Endothelial cell of umbilical vein (primary cell): ENCODE measurements at regions not wholly inside any gene's neighbourhood (a gene's known extent, or its start where the extent isn't known, plus 50 kb on each side); places are given as distances from the start of the nearest gene placed in this dataset.

ENCODE experiments used
- BruUV-seq: library from RNA; stranded (reverse); fragments of 400-500 nt; replicated peaks from 2 replicates; lab custom pipeline; 2021; lab: Mats Ljungman, UMichigan
- CTCF ChIA-PET: fragments of 300-600, 350-600 bp; sonication (Branson Sonifier 250); formaldehyde crosslinking; loops from one replicate; lab custom pipeline; 2021; ENCODE audit warnings: antibody characterized with exemption, inconsistent platforms; lab: Charles Lee
- POLR2A ChIA-PET: fragments of 300-600, 350-600 bp; sonication (Branson Sonifier 250); formaldehyde crosslinking; loops from one replicate; lab custom pipeline; 2021; ENCODE audit warnings: antibody characterized with exemption, inconsistent platforms; lab: Charles Lee
- DNase-seq: peaks from one replicate; pipeline ENCODE4 v3.0.0-alpha.2; 2011; ENCODE audit warnings: low read depth, low spot score
- FAIRE-seq: peaks from 2 replicates; lab custom pipeline; 2011; peaks lifted over from hg19 to GRCh38; lab: Jason Lieb, UNC
- H2AFZ ChIP-seq: 2 replicates; pipeline ENCODE4 v1.6.0; 2012; ENCODE audit warnings: low read depth, low read length, control low read depth, inconsistent platforms
- H3K27ac ChIP-seq: 2 replicates; pipeline ENCODE4 v1.5.1; 2011; ENCODE audit warnings: low read depth, mild to moderate bottlenecking, control low read depth, low read length, moderate library complexity; ENCODE audit not compliant: insufficient read depth
- H3K27me3 ChIP-seq, 2 experiments: 2 replicates each; pipeline versions ENCODE4 v1.6.0 to v1.6.1; 2011; ENCODE audit warnings: low read length in 2 of 2, mixed read lengths in 1 of 2; ENCODE audit not compliant: control insufficient read depth in 2 of 2, insufficient read depth in 2 of 2
- H3K36me3 ChIP-seq, 2 experiments: 2 replicates in 1 of 2; 3 replicates in 1 of 2; pipeline ENCODE4 v1.5.1; 2011; ENCODE audit warnings: low read length in 2 of 2, mild to moderate bottlenecking in 1 of 2, moderate library complexity in 1 of 2; ENCODE audit not compliant: control insufficient read depth in 2 of 2, insufficient read depth in 2 of 2; ENCODE audit errors: extremely low read depth in 1 of 2
- H3K4me1 ChIP-seq: 3 replicates; pipeline ENCODE4 v1.5.1; 2011; ENCODE audit warnings: mild to moderate bottlenecking, low read length; ENCODE audit not compliant: control insufficient read depth, insufficient read depth; ENCODE audit errors: extremely low read depth
- H3K4me2 ChIP-seq: 2 replicates; pipeline ENCODE4 v1.6.1; 2011; ENCODE audit warnings: low read length, control low read depth, mixed read lengths; ENCODE audit not compliant: insufficient read depth
- H3K4me3 ChIP-seq, 3 experiments: fragments of 200-600 bp in 1 of 3; sonication (generic), shearing (Covaris generic) in 1 of 3; replicated peaks in 1 of 3; 2 replicates each; pipeline ENCODE4 v1.5.1; 2011 to 2016; ENCODE audit warnings: control low read depth in 3 of 3, low read length in 3 of 3, mild to moderate bottlenecking in 2 of 3, inconsistent platforms in 1 of 3, low read depth in 1 of 3, moderate library complexity in 1 of 3; ENCODE audit not compliant: insufficient read depth in 1 of 3
- H3K79me2 ChIP-seq: 2 replicates; pipeline ENCODE4 v1.6.0; 2012; ENCODE audit warnings: low read length, inconsistent platforms; ENCODE audit not compliant: control insufficient read depth, insufficient read depth
- H3K9ac ChIP-seq: replicated peaks from 2 replicates; pipeline ENCODE3; 2011; ENCODE audit warnings: low read length, control low read depth; ENCODE audit not compliant: insufficient read depth; ENCODE audit errors: extremely low read depth
- H3K9me1 ChIP-seq: replicated peaks from 3 replicates; pipeline ENCODE4 v1.6.0; 2011; ENCODE audit warnings: mild to moderate bottlenecking, low read length; ENCODE audit not compliant: control insufficient read depth, insufficient read depth; ENCODE audit errors: extremely low read depth
- H3K9me3 ChIP-seq: replicated peaks from 2 replicates; pipeline ENCODE4 v1.5.1; 2012; ENCODE audit warnings: low read length, inconsistent platforms; ENCODE audit not compliant: control insufficient read depth, insufficient read depth
- H4K20me1 ChIP-seq: replicated peaks from 2 replicates; pipeline ENCODE3; 2011; ENCODE audit warnings: mild to moderate bottlenecking, low read length; ENCODE audit not compliant: control insufficient read depth, insufficient read depth; ENCODE audit errors: extremely low read depth
- CTCF ChIP-seq, 2 donors: IDR thresholded peaks; 1 replicate in 1 of 2; 2 replicates in 1 of 2; pipeline ENCODE4 v1.5.1; 2011; ENCODE audit warnings: low read length in 2 of 2, mild to moderate bottlenecking in 2 of 2, moderate library complexity in 2 of 2, control low read depth in 1 of 2, inconsistent platforms in 1 of 2, low read depth in 1 of 2; ENCODE audit not compliant: insufficient read depth in 1 of 2; ENCODE audit errors: extremely low read depth in 1 of 2
- EZH2 ChIP-seq: IDR thresholded peaks from 2 replicates; pipeline ENCODE4 v1.6.1; 2012; ENCODE audit warnings: borderline replicate concordance, low read depth, mild to moderate bottlenecking, moderate library complexity, low read length, inconsistent platforms; ENCODE audit not compliant: severe bottlenecking
- FOS ChIP-seq: IDR thresholded peaks from 2 replicates; pipeline ENCODE4 v1.6.1; 2011; ENCODE audit warnings: mild to moderate bottlenecking, low read length, moderate library complexity, borderline replicate concordance; ENCODE audit not compliant: insufficient read depth
- GATA2 ChIP-seq: IDR thresholded peaks from 2 replicates; pipeline ENCODE4 v1.7.0; 2011; ENCODE audit warnings: low read depth, mild to moderate bottlenecking, moderate library complexity, mixed read lengths, low read length; ENCODE audit not compliant: insufficient read length, insufficient read depth
- JUN ChIP-seq: IDR thresholded peaks from 2 replicates; pipeline ENCODE4 v1.6.1; 2011; ENCODE audit warnings: borderline replicate concordance, low read depth; ENCODE audit not compliant: insufficient read length, insufficient read depth
- MYC ChIP-seq: IDR thresholded peaks from one replicate; pipeline ENCODE4 v1.6.1; 2011; ENCODE audit warnings: mild to moderate bottlenecking, low read depth, low read length
- POLR2A ChIP-seq: IDR thresholded peaks from 2 replicates; pipeline ENCODE4 v1.6.1; 2012; ENCODE audit warnings: low read depth, mild to moderate bottlenecking, control low read depth, low read length
- POLR2AphosphoS5 ChIP-seq: IDR thresholded peaks from 2 replicates; pipeline ENCODE4 v1.6.1; 2012; ENCODE audit warnings: low read depth, mild to moderate bottlenecking, control low read depth, low read length, moderate library complexity; ENCODE audit not compliant: insufficient read depth
- dilution Hi-C: fragments of 300-500 bp; cut with MboI; formaldehyde crosslinking; loops from one replicate; pipeline ENCODE4 v1.15.0; 2019; ENCODE audit warnings: low sequenced_read_pairs; ENCODE audit not compliant: extremely low pct_ligation_motif_present
- intact Hi-C: fragments of 100-400 bp; cut with micrococcal nuclease; formaldehyde crosslinking; loops from one replicate; pipeline ENCODE4 v1.10.0; 2022
- TF ChIP-seq, protein P1 (sequence below): IDR thresholded peaks from 2 replicates; pipeline ENCODE4 v1.6.1; 2011; ENCODE audit not compliant: insufficient read depth, insufficient read length

DNA sequence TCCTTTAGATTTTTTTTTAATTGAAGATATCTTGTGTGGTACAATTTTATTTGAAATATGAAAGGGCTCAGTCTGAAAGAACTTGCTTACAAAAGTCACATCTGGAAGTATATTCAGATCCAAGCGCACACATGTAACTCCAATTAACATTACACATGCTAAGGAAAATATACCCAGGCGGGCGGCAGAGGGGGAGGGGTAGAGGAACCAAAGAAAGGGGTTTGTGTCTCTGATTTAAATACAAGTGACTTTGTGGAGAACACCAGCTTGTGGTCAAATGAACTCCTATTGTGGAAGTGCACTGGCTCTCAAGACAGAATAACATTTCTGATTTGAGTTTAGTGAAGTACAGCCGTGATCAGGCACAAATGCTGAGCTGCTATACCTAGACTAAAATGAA is 280.2 kb upstream of the SOX11 start:
- FAIRE-seq = no peak
- Histone ChIP-seq H3K27me3 (no peaks in the 10 kb centered on the region), H3K4me1 (no peaks in the 10 kb centered on the region), H3K79me2 (no peaks in the 10 kb centered on the region), H4K20me1 (no peaks in the 10 kb centered on the region), H3K9me3 (no peaks in the 10 kb centered on the region), H3K27ac (no peak overlapping the region), H3K9ac (no peak overlapping the region), H3K36me3 (no peaks in the 10 kb centered on the region), H3K4me3 (no peak overlapping the region), H3K9me1 (no peaks in the 10 kb centered on the region), H2AFZ (no peak overlapping the region), H3K4me2 (no peak overlapping the region)
- no peak for TF ChIP-seq POLR2AphosphoS5
- TF ChIP-seq MYC = no peak
- no peak for TF ChIP-seq EZH2
- TF ChIP-seq CTCF (IDR thresholded peaks at IDR 0.05; ENCODE audit: extremely low read depth in 1 of 2, insufficient read depth in 1 of 2, low read depth in 1 of 2, low read length in 2 of 2) = no peak
- TF ChIP-seq, protein P1, sequence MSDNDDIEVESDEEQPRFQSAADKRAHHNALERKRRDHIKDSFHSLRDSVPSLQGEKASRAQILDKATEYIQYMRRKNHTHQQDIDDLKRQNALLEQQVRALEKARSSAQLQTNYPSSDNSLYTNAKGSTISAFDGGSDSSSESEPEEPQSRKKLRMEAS = no peak
- TF ChIP-seq POLR2A = no peak
- TF ChIP-seq FOS = no peak
- TF ChIP-seq GATA2 = no peak
- TF ChIP-seq JUN = no peak
- intact Hi-C loops (no loop called here), dilution Hi-C loops (no loop called here)
- no TSS peak for BruUV-seq
- ChIA-PET CTCF (no interaction called here), POLR2A (no interaction called here)
- no peak for DNase-seq
